IMR-90 (cell line): ENCODE measurements at regions not wholly inside any gene's neighbourhood (a gene's known extent, or its start where the extent isn't known, plus 50 kb on each side); places are given as distances from the start of the nearest gene placed in this dataset.

Source experiments
- ATAC-seq: fragments of 200-7000 bp; cut with Tn5 transposase; 2 replicates; pipeline ENCODE4 v1.9.1; 2020; ENCODE audit warnings: low read depth, mild to moderate bottlenecking, moderate library complexity
- BruUV-seq: library from RNA; stranded (reverse); fragments of 400-500 nt; replicated peaks from 2 replicates; lab custom pipeline; 2021; lab: Mats Ljungman, UMichigan
- CTCF ChIA-PET: fragments of 300-600 bp; formaldehyde crosslinking; extraction: SDS; loops from one replicate; lab custom pipeline; 2021; ENCODE audit warnings: antibody characterized with exemption; lab: Yijun Ruan, JAX
- POLR2A ChIA-PET: fragments of 300-600 bp; sonication (Branson Sonifier 250); formaldehyde crosslinking; loops from one replicate; lab custom pipeline; 2022; ENCODE audit warnings: antibody characterized with exemption; ENCODE audit not compliant: unreplicated experiment; lab: Charles Lee
- DNase-seq: peaks from one replicate; pipeline ENCODE4 v3.0.0; 2013
- H2AFZ ChIP-seq: replicated peaks from 2 replicates; pipeline ENCODE3; 2013; ENCODE audit warnings: low read length, mild to moderate bottlenecking; ENCODE audit not compliant: poor library complexity
- H2AK5ac ChIP-seq: 2 replicates; pipeline ENCODE4 v1.6.1; 2013; ENCODE audit warnings: low read depth, low read length, inconsistent platforms
- H2AK9ac ChIP-seq: replicated peaks from 2 replicates; pipeline ENCODE3; 2013; ENCODE audit warnings: mild to moderate bottlenecking, low read depth, low read length, moderate library complexity; ENCODE audit not compliant: poor library complexity
- H2BK120ac ChIP-seq: 2 replicates; pipeline ENCODE4 v1.6.1; 2013; ENCODE audit warnings: low read depth, low read length, inconsistent platforms
- H2BK15ac ChIP-seq: 3 replicates; pipeline ENCODE4 v1.6.1; 2013; ENCODE audit warnings: low read depth, low read length, inconsistent platforms
- H2BK20ac ChIP-seq: 2 replicates; pipeline ENCODE4 v1.6.1; 2013; ENCODE audit warnings: low read depth, mild to moderate bottlenecking, inconsistent platforms, low read length, moderate library complexity
- H2BK5ac ChIP-seq: 2 replicates; pipeline ENCODE4 v1.6.1; 2013; ENCODE audit warnings: mild to moderate bottlenecking, low read depth, low read length, inconsistent platforms; ENCODE audit not compliant: poor library complexity, severe bottlenecking
- H3K14ac ChIP-seq: replicated peaks from 2 replicates; pipeline ENCODE4 v1.6.1; 2013; ENCODE audit warnings: low read depth, low read length, inconsistent platforms
- H3K18ac ChIP-seq: 2 replicates; pipeline ENCODE4 v1.6.1; 2013; ENCODE audit warnings: low read depth, low read length, control low read depth
- H3K23ac ChIP-seq: 2 replicates; pipeline ENCODE4 v1.6.1; 2013; ENCODE audit warnings: low read depth, low read length, inconsistent platforms
- H3K27ac ChIP-seq: 2 replicates; pipeline ENCODE4 v1.5.1; 2013; ENCODE audit warnings: mild to moderate bottlenecking, control low read depth, low read length; ENCODE audit not compliant: insufficient read depth
- H3K27me3 ChIP-seq: 2 replicates; pipeline ENCODE4 v1.6.1; 2013; ENCODE audit warnings: low read length; ENCODE audit not compliant: control insufficient read depth, insufficient read depth
- H3K36me3 ChIP-seq: 2 replicates; pipeline ENCODE4 v1.6.1; 2013; ENCODE audit warnings: low read length, mixed read lengths; ENCODE audit not compliant: control insufficient read depth, insufficient read depth
- H3K4ac ChIP-seq: 2 replicates; pipeline ENCODE4 v1.6.1; 2013; ENCODE audit warnings: low read depth, low read length, inconsistent platforms
- H3K4me1 ChIP-seq: 2 replicates; pipeline ENCODE4 v1.6.1; 2013; ENCODE audit warnings: low read length, mixed read lengths; ENCODE audit not compliant: control insufficient read depth, insufficient read depth
- H3K4me2 ChIP-seq: 2 replicates; pipeline ENCODE4 v1.6.1; 2013; ENCODE audit warnings: low read depth, mild to moderate bottlenecking, control low read depth, low read length, moderate library complexity
- H3K4me3 ChIP-seq: 2 replicates; pipeline ENCODE4 v1.5.1; 2013; ENCODE audit warnings: low read depth, mild to moderate bottlenecking, control low read depth, low read length, moderate library complexity; ENCODE audit not compliant: insufficient read depth
- H3K56ac ChIP-seq: 2 replicates; pipeline ENCODE4 v1.6.1; 2013; ENCODE audit warnings: low read length, inconsistent platforms; ENCODE audit not compliant: insufficient read depth; ENCODE audit errors: extremely low read depth
- H3K79me1 ChIP-seq, 2 experiments: 2 replicates each; pipeline ENCODE4 v1.6.1; 2013; ENCODE audit warnings: low read length in 2 of 2, inconsistent platforms in 1 of 2, low read depth in 1 of 2
- H3K9ac ChIP-seq: 2 replicates; pipeline ENCODE4 v1.6.1; 2013; ENCODE audit warnings: low read depth, low read length, control low read depth
- H3K9me1 ChIP-seq: 2 replicates; pipeline ENCODE4 v1.6.1; 2013; ENCODE audit warnings: low read length, inconsistent platforms; ENCODE audit not compliant: insufficient read depth
- H3K9me3 ChIP-seq: 2 replicates; pipeline ENCODE4 v1.6.1; 2013; ENCODE audit warnings: low read length; ENCODE audit not compliant: control insufficient read depth, insufficient read depth
- H4K20me1 ChIP-seq: 2 replicates; pipeline ENCODE4 v1.6.1; 2013; ENCODE audit warnings: low read length, inconsistent platforms; ENCODE audit not compliant: insufficient read depth
- H4K5ac ChIP-seq: 2 replicates; pipeline ENCODE4 v1.6.1; 2013; ENCODE audit warnings: mild to moderate bottlenecking, low read depth, low read length, control low read depth
- H4K8ac ChIP-seq, 2 experiments: 2 replicates each; pipeline ENCODE4 v1.6.1; 2013; ENCODE audit warnings: low read depth in 2 of 2, low read length in 2 of 2, control low read depth in 1 of 2, inconsistent platforms in 1 of 2
- H4K91ac ChIP-seq: 2 replicates; pipeline ENCODE4 v1.6.1; 2013; ENCODE audit warnings: low read depth, low read length, inconsistent platforms; ENCODE audit not compliant: insufficient read depth
- BHLHE40 ChIP-seq: fragments of 150-350 bp; IDR thresholded peaks from 2 replicates; pipeline ENCODE4 v1.6.1; 2016; ENCODE audit warnings: mild to moderate bottlenecking, low read depth, low read length
- FOS ChIP-seq: fragments of 150-350 bp; IDR thresholded peaks from 2 replicates; pipeline ENCODE4 v1.6.1; 2016; ENCODE audit warnings: low read depth, low read length
- MAFK ChIP-seq: IDR thresholded peaks from 2 replicates; pipeline ENCODE4 v1.6.1; 2012; ENCODE audit warnings: low read depth, low read length, improper control_type of control experiment
- MAZ ChIP-seq: IDR thresholded peaks from 2 replicates; pipeline ENCODE4 v1.6.1; 2012; ENCODE audit warnings: low read depth, mild to moderate bottlenecking, low read length, improper control_type of control experiment, moderate library complexity, borderline replicate concordance
- POLR2A ChIP-seq: IDR thresholded peaks from 2 replicates; pipeline ENCODE4 v1.6.1; 2012; ENCODE audit warnings: mild to moderate bottlenecking, low read depth, low read length
- RCOR1 ChIP-seq: IDR thresholded peaks from 2 replicates; pipeline ENCODE4 v1.6.1; 2012; ENCODE audit warnings: mild to moderate bottlenecking, low read length, improper control_type of control experiment; ENCODE audit not compliant: insufficient replicate concordance
- WGBS, 2 experiments: methylation state at CpG; one replicate each; pipeline versions ENCODE4 v1.1.5 to v1.1.7; 2013; ENCODE audit warnings: missing lambda C conversion rate in 2 of 2; ENCODE audit not compliant: insufficient read length in 1 of 2; ENCODE audit errors: extremely low coverage in 2 of 2; 5-methylcytosine and 5-hydroxymethylcytosine counted together
- dilution Hi-C: fragments of 300-500 bp; cut with HindIII; formaldehyde crosslinking; loops from one replicate; pipeline ENCODE4 v1.14.3; 2018; ENCODE audit warnings: low sequenced_read_pairs; ENCODE audit not compliant: unreplicated experiment
- in situ Hi-C: fragments of 300-500 bp; cut with MboI; formaldehyde crosslinking; loops from 3 replicates; pipeline ENCODE4 v1.14.3; 2019; ENCODE audit warnings: low sequenced_read_pairs, inconsistent platforms, mixed read lengths
- intact Hi-C: fragments of 100-400 bp; cut with micrococcal nuclease; formaldehyde crosslinking; loops from 2 replicates; pipeline ENCODE4 v1.10.0; 2022
- TF ChIP-seq, protein P1 (sequence below): fragments of 150-350 bp; IDR thresholded peaks from 2 replicates; pipeline ENCODE4 v1.6.1; 2017; ENCODE audit warnings: mild to moderate bottlenecking, antibody characterized with exemption, low read length, low read depth
- TF ChIP-seq, protein P2 (sequence below): conservative IDR thresholded peaks from 2 replicates; pipeline ENCODE4 v1.5.1; 2012; ENCODE audit warnings: mild to moderate bottlenecking, low read depth, low read length, improper control_type of control experiment

DNA sequence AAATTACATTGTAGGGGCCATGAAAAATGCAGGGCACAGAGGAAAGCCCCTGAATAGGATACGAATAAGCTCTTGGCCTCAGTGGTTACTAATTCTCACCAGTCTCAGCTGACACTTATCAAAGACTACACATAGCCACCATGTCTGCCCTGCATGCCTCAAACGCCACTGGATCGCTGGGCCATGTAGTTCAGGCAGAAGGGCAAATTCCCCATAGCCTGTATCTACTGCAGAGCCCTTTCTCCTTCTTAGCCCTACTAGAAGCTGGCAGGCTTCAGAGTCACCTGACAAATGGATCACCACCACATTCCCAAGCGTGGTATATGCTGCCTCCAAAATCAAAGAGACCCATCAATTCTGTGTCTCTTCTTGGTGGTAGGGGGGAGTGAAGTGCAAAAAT, 177.4 kb downstream of the MINAR1 start:
- no peaks in the 10 kb centered on the region for H3K36me3 ChIP-seq
- no peak overlapping the region for H3K9ac ChIP-seq
- no peak overlapping the region for H4K8ac ChIP-seq
- no peak for TF ChIP-seq RCOR1
- no peak for TF ChIP-seq MAFK
- TF ChIP-seq MAZ, result no peak
- TF ChIP-seq, protein P1, sequence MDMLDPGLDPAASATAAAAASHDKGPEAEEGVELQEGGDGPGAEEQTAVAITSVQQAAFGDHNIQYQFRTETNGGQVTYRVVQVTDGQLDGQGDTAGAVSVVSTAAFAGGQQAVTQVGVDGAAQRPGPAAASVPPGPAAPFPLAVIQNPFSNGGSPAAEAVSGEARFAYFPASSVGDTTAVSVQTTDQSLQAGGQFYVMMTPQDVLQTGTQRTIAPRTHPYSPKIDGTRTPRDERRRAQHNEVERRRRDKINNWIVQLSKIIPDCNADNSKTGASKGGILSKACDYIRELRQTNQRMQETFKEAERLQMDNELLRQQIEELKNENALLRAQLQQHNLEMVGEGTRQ, result no peak
- TF ChIP-seq FOS, result no peak
- no peak for TF ChIP-seq BHLHE40
- TF ChIP-seq, protein P2, sequence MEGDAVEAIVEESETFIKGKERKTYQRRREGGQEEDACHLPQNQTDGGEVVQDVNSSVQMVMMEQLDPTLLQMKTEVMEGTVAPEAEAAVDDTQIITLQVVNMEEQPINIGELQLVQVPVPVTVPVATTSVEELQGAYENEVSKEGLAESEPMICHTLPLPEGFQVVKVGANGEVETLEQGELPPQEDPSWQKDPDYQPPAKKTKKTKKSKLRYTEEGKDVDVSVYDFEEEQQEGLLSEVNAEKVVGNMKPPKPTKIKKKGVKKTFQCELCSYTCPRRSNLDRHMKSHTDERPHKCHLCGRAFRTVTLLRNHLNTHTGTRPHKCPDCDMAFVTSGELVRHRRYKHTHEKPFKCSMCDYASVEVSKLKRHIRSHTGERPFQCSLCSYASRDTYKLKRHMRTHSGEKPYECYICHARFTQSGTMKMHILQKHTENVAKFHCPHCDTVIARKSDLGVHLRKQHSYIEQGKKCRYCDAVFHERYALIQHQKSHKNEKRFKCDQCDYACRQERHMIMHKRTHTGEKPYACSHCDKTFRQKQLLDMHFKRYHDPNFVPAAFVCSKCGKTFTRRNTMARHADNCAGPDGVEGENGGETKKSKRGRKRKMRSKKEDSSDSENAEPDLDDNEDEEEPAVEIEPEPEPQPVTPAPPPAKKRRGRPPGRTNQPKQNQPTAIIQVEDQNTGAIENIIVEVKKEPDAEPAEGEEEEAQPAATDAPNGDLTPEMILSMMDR, result no peak
- no peak for TF ChIP-seq POLR2A
- no peak overlapping the region for H4K5ac ChIP-seq
- H3K56ac ChIP-seq, result no peak overlapping the region
- intact Hi-C loops, result no loop called here
- no peak overlapping the region for H2AK5ac ChIP-seq
- H3K14ac ChIP-seq, result no peak overlapping the region
- H2BK20ac ChIP-seq, result no peak overlapping the region
- no peak overlapping the region for H4K91ac ChIP-seq
- H3K79me1 ChIP-seq, result no peaks in the 10 kb centered on the region
- no peak for ATAC-seq
- ChIA-PET POLR2A (no interaction called here), CTCF (interaction anchor here (1.9 kb wide), 1 partner anchor 13 kb away, joined by 6 read pairs; no protein-coding TSS in a partner anchor)
- no peak overlapping the region for H3K4me3 ChIP-seq
- no peak overlapping the region for H2BK15ac ChIP-seq
- no peaks in the 10 kb centered on the region for H3K4me1 ChIP-seq
- no peak overlapping the region for H3K4ac ChIP-seq
- peaks cover 27% of the 10 kb centered on the region for H3K27me3 ChIP-seq
- no peak overlapping the region for H3K27ac ChIP-seq
- no peak overlapping the region for H3K18ac ChIP-seq
- H2BK120ac ChIP-seq, result no peak overlapping the region
- no peaks in the 10 kb centered on the region for H3K9me1 ChIP-seq
- H2AFZ ChIP-seq, result no peak overlapping the region
- no peak overlapping the region for H2BK5ac ChIP-seq
- H4K20me1 ChIP-seq, result no peaks in the 10 kb centered on the region
- DNase-seq, result no peak
- H2AK9ac ChIP-seq, result no peak overlapping the region
- no TSS peak for BruUV-seq
- no peaks in the 10 kb centered on the region for H3K9me3 ChIP-seq
- no CpG with 5 or more reads among the region's 4 CpGs for WGBS, 2 experiments
- no peak overlapping the region for H3K4me2 ChIP-seq
- no peak overlapping the region for H3K23ac ChIP-seq
- in situ Hi-C loops, result no loop called here
- dilution Hi-C loops, result no loop called here
